ENCODE measurements at regions not wholly inside any gene's neighbourhood (a gene's known extent, or its start where the extent isn't known, plus 50 kb on each side); places are given as distances from the start of the nearest gene placed in this dataset.

DNA sequence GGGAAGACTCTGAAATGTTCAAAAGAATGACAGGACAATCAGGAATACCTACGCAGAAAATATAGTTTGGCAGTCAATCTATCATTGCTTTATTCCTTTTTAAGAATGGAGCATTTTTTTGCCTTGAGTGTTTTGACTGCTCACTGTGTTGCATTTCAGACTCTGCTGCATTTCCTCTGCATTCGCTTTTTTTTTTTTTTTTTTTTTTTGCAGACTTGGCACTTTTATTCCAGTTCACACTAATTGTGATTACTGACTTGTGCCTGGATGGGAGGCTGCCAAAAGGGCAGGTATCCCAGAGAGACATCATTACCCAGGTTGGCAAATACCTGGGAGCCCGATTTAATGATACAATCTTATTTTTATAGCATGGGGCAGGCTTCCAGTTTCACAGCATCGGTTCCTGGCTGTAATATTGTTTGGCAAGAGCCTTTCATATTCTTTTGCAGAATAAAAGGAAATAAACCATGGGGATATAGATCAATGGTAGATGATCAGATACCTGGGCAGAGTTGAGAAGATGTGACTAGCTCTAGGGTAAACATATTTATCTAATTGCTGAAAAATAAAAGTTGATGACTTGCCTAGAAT, 1132.6 kb downstream of the MAT2B start:
- no peak for TF ChIP-seq EZH2 (IDR thresholded peaks at IDR 0.05; ENCODE audit: insufficient read depth, poor library complexity, severe bottlenecking)
- TF ChIP-seq EZH2phosphoT487 (IDR thresholded peaks at IDR 0.05; ENCODE audit: insufficient read depth, low read depth): no peak
